ENCODE measurements at regions not wholly inside any gene's neighbourhood (a gene's known extent, or its start where the extent isn't known, plus 50 kb on each side); places are given as distances from the start of the nearest gene placed in this dataset.
A peak's percentile ranks its signal among the peaks of the same experiment; 100 is the strongest.

- 96% methylated on average over 20 of the region's 20 CpGs for WGBS (ENCODE audit: low lambda C conversion rate, missing lambda C conversion rate)
Observed at GRCh38 chr1:213389061-213389581, 338.1 kb downstream of the RPS6KC1 start.

GRCh38 chr1:213391445-213391844 is 340.4 kb downstream of the RPS6KC1 start:
- H3K36me3 ChIP-seq (replicated peaks; ENCODE audit: insufficient read depth, low read depth): no peaks in the 10 kb centered on the region
- no peak for DNase-seq (ENCODE audit: low spot score)
- no peaks in the 10 kb centered on the region for H3K9me2 ChIP-seq (replicated peaks; ENCODE audit: insufficient read depth)
- no peaks in the 10 kb centered on the region for H3K4me1 ChIP-seq (ENCODE audit: insufficient read depth)
- no peaks in the 10 kb centered on the region for H4K20me1 ChIP-seq (ENCODE audit: insufficient read depth, poor library complexity, severe bottlenecking)
- no peak for TF ChIP-seq CTCF (IDR thresholded peaks at IDR 0.05; ENCODE audit: poor library complexity)
- TF ChIP-seq EZH2 (IDR thresholded peaks at IDR 0.05; ENCODE audit: borderline replicate concordance): no peak
- TF ChIP-seq EZH2phosphoT487 (IDR thresholded peaks at IDR 0.05; ENCODE audit: low read depth, severe bottlenecking, unreplicated experiment): no peak
- H3K27ac ChIP-seq: no peak overlapping the region
- no peak overlapping the region for H3K4me2 ChIP-seq
- H3K79me2 ChIP-seq: no peaks in the 10 kb centered on the region
- H3K9me3 ChIP-seq (ENCODE audit: low read depth): no peaks in the 10 kb centered on the region
- no peak overlapping the region for H2AFZ ChIP-seq
- H3K4me3 ChIP-seq: no peak overlapping the region
- H3K27me3 ChIP-seq: no peaks in the 10 kb centered on the region

More at GRCh38 chr1:213389061-213389581, 338.1 kb downstream of the RPS6KC1 start:
- H3K9me2 ChIP-seq (replicated peaks; ENCODE audit: insufficient read depth): no peaks in the 10 kb centered on the region
- TF ChIP-seq EZH2 (IDR thresholded peaks at IDR 0.05; ENCODE audit: borderline replicate concordance) (no peak), EZH2phosphoT487 (IDR thresholded peaks at IDR 0.05; ENCODE audit: low read depth, severe bottlenecking, unreplicated experiment) (no peak), CTCF (IDR thresholded peaks at IDR 0.05; ENCODE audit: poor library complexity) (no peak)
- no peak overlapping the region for H3K4me2 ChIP-seq
- no peaks in the 10 kb centered on the region for H4K20me1 ChIP-seq (ENCODE audit: insufficient read depth, poor library complexity, severe bottlenecking)
- H2AFZ ChIP-seq: no peak overlapping the region
- H3K79me2 ChIP-seq: no peaks in the 10 kb centered on the region
- no peaks in the 10 kb centered on the region for H3K36me3 ChIP-seq (replicated peaks; ENCODE audit: insufficient read depth, low read depth)
- H3K27ac ChIP-seq: no peak overlapping the region
- H3K9me3 ChIP-seq (ENCODE audit: low read depth): no peaks in the 10 kb centered on the region
- no peaks in the 10 kb centered on the region for H3K4me1 ChIP-seq (ENCODE audit: insufficient read depth)
- H3K4me3 ChIP-seq: no peak overlapping the region
- H3K27me3 ChIP-seq: no peaks in the 10 kb centered on the region
- no peak for DNase-seq (ENCODE audit: low spot score)

GRCh38 chr1:213393860-213394259 is 342.8 kb downstream of the RPS6KC1 start:
- H3K9me3 ChIP-seq (ENCODE audit: low read depth): no peaks in the 10 kb centered on the region
- no peak overlapping the region for H2AFZ ChIP-seq
- H4K20me1 ChIP-seq (ENCODE audit: insufficient read depth, poor library complexity, severe bottlenecking): no peaks in the 10 kb centered on the region
- no peaks in the 10 kb centered on the region for H3K4me1 ChIP-seq (ENCODE audit: insufficient read depth)
- peak; percentile 22 for DNase-seq (ENCODE audit: low spot score)
- no peak overlapping the region for H3K4me2 ChIP-seq
- no peak overlapping the region for H3K27ac ChIP-seq
- no peaks in the 10 kb centered on the region for H3K36me3 ChIP-seq (replicated peaks; ENCODE audit: insufficient read depth, low read depth)
- H3K4me3 ChIP-seq: no peak overlapping the region
- TF ChIP-seq EZH2 (IDR thresholded peaks at IDR 0.05; ENCODE audit: borderline replicate concordance): no peak
- TF ChIP-seq CTCF (IDR thresholded peaks at IDR 0.05; ENCODE audit: poor library complexity): no peak
- TF ChIP-seq EZH2phosphoT487 (IDR thresholded peaks at IDR 0.05; ENCODE audit: low read depth, severe bottlenecking, unreplicated experiment): no peak
- no peaks in the 10 kb centered on the region for H3K9me2 ChIP-seq (replicated peaks; ENCODE audit: insufficient read depth)
- no peaks in the 10 kb centered on the region for H3K79me2 ChIP-seq
- no peaks in the 10 kb centered on the region for H3K27me3 ChIP-seq
- WGBS (ENCODE audit: low lambda C conversion rate, missing lambda C conversion rate): 81% methylated on average over 7 of the region's 7 CpGs

- no peak for TF ChIP-seq EZH2phosphoT487 (IDR thresholded peaks at IDR 0.05; ENCODE audit: low read depth, severe bottlenecking, unreplicated experiment)
- TF ChIP-seq EZH2 (IDR thresholded peaks at IDR 0.05; ENCODE audit: borderline replicate concordance): no peak
- no peak for TF ChIP-seq CTCF (IDR thresholded peaks at IDR 0.05; ENCODE audit: poor library complexity)
- H3K9me2 ChIP-seq (replicated peaks; ENCODE audit: insufficient read depth): no peaks in the 10 kb centered on the region
- no peak overlapping the region for H3K27ac ChIP-seq
- DNase-seq (ENCODE audit: low spot score): no peak
- H3K79me2 ChIP-seq: no peaks in the 10 kb centered on the region
- H2AFZ ChIP-seq: no peak overlapping the region
- H3K4me3 ChIP-seq: no peak overlapping the region
- H4K20me1 ChIP-seq (ENCODE audit: insufficient read depth, poor library complexity, severe bottlenecking): no peaks in the 10 kb centered on the region
- no peaks in the 10 kb centered on the region for H3K4me1 ChIP-seq (ENCODE audit: insufficient read depth)
- H3K4me2 ChIP-seq: no peak overlapping the region
- no peaks in the 10 kb centered on the region for H3K36me3 ChIP-seq (replicated peaks; ENCODE audit: insufficient read depth, low read depth)
- H3K27me3 ChIP-seq: no peaks in the 10 kb centered on the region
- 97% methylated on average over 5 of the region's 5 CpGs for WGBS (ENCODE audit: low lambda C conversion rate, missing lambda C conversion rate)
- no peaks in the 10 kb centered on the region for H3K9me3 ChIP-seq (ENCODE audit: low read depth)
Observed at GRCh38 chr1:213394837-213395236, 343.8 kb downstream of the RPS6KC1 start.

Data from hepatocyte (in vitro differentiated cells).